Fibroblast of peridontal ligament (primary cell): ENCODE measurements at regions not wholly inside any gene's neighbourhood (a gene's known extent, or its start where the extent isn't known, plus 50 kb on each side); places are given as distances from the start of the nearest gene placed in this dataset.

Experiments
- DNase-seq: peaks from one replicate; pipeline ENCODE4 v3.0.0-alpha.2; 2010; ENCODE audit errors: extremely low read depth

GRCh38 chr1:96361271-96361856, 360.2 kb upstream of the PTBP2 start:
- DNase-seq = no peak

DNA sequence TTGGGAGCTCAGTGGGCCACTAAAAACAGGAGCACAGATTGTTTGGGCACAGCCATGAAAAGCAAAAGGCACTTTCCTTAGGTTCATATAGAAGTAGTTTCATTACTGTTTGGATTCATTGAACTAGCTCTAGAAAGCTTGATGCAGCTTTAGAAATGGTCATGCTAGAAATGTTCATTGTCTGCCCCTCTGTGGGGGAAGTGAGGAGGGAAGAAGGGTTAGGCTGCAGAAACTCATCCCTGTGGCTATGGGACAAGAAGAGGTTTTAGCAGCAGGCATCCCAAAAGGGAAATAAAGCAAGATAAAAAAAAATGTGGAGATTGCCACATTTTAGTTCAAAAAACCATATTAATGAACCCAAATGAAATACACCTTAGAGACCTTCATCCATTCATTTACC, 359.6 kb upstream of the PTBP2 start:
- DNase-seq = peak; percentile 63

GRCh38 chr1:96362623-96363022, 359.0 kb upstream of the PTBP2 start:
- peak; percentile 99 for DNase-seq

GRCh38 chr1:96363826-96364225, 357.8 kb upstream of the PTBP2 start:
- DNase-seq = no peak

DNA sequence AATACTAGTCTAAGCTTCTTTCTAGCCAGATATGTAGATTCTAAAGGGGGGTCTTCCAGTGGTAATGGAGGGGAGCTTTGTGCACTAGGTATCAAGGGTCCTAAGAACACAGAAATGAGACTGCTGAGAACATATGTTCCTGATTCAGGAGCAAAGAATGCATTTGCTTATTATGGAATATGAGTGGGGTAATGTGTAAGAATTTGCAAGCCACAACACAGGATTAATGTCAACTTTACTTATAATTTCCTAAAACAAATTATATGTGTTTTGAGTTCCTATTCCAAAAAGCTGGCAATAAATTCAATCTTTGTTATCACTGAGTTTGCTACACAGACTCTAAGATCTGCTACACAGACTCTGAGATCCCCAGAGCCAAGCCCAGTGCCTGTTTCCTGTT, 357.0 kb upstream of the PTBP2 start:
- peak; percentile 83 for DNase-seq

DNA sequence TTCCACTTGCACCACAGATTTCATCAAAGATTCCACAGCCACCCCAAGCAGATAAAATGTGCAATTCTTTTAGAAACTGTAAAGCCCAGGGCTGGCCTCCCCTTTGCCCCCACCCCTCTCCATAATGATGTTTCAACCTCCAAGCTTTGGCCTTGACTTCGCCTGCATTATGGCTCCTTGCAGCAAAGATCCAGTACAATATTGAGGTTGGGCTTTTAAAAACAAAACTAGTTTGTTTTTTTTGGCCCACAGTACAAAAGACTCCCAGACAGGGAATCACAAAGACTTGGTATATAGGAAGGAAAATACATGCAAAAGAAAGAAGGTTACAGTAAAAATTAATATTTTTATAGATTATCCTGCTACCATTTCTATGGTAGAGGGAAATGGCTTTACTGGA, 356.5 kb upstream of the PTBP2 start:
- DNase-seq = peak; percentile 55

DNA sequence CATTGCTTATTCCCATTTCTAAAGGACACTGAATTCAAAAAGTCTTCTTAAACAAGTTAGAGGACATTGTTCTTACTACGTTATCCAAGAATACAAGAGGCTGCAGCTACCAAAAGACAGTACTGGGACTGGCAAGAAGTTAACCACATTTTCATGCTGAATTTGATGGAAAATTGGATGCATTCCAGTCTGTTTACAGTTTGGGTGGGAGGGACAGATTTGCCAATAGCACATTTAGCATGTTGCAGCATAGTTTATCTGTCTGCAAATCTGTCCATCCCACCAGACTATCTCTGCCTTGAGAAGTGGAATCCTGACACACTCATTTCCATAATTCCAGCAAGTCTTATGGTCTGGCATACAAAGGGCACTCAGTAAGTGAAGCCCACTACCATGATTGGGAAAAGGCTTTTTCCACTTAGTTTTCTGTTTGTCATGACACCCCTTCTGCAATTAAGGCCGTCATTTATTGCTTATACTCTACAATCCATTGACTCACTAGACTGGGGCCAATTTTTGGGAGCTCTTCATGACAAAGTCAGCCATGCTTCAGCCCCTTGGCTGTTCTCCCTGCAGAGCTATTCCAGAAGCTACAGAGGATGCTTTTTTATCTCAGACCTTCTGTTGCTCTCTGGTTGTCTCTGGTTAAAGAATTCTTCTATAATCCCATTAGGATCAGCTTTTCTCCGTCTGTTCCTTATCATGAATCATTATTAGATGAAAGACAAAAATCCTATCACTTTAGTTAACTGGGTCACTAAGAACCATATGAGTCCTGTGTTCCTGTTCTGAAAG, 355.8 kb upstream of the PTBP2 start:
- DNase-seq = peak; percentile 69

DNA sequence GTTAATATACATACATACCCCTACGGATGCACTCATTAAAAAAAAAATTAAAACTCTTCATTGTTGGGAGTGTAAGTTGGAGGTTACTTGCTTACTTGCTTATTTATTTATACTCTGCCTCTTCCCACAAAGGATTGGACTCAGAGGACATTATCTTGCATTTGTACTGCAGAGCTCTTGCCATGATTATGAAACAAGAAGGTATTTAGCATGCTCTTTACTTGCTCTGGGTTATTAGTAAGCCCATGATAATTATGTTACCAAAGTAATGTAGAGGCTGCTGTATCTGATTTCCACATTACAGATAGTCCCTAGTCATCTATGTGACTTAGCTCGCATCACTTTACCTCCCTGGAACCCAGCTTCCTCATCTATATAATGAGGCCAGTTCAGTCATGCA, 355.1 kb upstream of the PTBP2 start:
- DNase-seq = peak; percentile 36

- no peak for DNase-seq
These were observed 353.8 kb upstream of the PTBP2 start for GRCh38 chr1:96367791-96368190.

GRCh38 chr1:96370757-96371156, 350.8 kb upstream of the PTBP2 start:
- peak; percentile 97 for DNase-seq

- DNase-seq = no peak
These were observed 348.7 kb upstream of the PTBP2 start for GRCh38 chr1:96372881-96373280.

DNA sequence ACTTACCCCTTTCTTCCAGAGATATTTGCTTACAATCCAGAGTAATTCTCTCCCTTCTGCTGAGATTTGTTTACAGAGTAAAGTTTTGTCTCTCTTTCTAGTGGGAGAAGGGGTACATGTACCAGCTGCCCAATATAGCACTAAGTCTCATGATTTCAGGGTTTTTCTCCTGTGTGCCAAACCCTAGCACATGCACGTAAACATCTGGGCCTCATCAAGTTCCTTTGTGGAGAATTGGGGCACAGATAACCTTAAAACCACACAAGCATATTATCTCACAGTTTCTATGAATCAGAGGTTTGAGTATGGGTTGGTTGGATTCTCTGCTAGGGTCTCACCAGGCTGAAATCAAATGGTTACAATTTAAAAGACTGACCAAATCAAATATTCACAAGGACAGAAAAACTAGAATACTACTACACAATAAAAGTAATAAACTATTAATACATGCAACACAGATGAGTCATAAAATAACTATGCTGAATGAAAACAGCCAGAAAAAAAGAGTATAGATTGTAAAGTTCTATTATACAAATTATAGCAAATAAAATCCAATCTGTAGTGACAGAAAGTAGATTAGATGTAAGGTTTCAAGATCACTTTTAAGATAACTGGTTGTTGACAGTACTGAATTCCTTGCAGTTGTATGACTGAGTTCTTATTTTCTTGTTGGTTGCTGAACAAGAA, 347.4 kb upstream of the PTBP2 start:
- peak; percentile 65 for DNase-seq

GRCh38 chr1:96376846-96377245, 344.7 kb upstream of the PTBP2 start:
- no peak for DNase-seq

GRCh38 chr1:96384611-96385010, 337.0 kb upstream of the PTBP2 start:
- DNase-seq = no peak

- DNase-seq = no peak
These were observed 333.8 kb upstream of the PTBP2 start for GRCh38 chr1:96387785-96388184.

GRCh38 chr1:96388421-96389310, 332.9 kb upstream of the PTBP2 start:
- peak; percentile 76 for DNase-seq

- no peak for DNase-seq
These were observed 321.5 kb upstream of the PTBP2 start for GRCh38 chr1:96400089-96400488.

DNA sequence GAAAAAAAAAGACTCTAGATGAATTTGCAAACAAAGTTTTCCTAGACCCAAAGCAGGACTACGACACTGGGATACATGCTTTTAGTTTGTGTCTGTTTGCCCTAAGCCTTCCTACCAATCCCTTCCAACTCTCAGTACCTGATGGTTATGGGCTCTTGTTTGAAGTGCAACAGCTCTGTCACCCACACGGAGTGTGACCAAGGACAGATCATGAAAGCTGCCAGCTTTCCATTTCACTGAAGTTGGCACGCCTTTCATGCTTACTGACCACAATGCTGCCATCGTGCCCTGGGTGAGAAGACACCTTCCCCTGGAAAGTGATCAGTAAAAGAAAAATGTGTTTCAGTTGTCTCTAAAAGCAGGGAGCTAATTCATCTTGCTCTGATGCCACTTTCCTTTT, 312.5 kb upstream of the PTBP2 start:
- DNase-seq = no peak

GRCh38 chr1:96409689-96410088, 311.9 kb upstream of the PTBP2 start:
- no peak for DNase-seq

- DNase-seq = no peak
These were observed 310.6 kb upstream of the PTBP2 start for GRCh38 chr1:96411006-96411405.

DNA sequence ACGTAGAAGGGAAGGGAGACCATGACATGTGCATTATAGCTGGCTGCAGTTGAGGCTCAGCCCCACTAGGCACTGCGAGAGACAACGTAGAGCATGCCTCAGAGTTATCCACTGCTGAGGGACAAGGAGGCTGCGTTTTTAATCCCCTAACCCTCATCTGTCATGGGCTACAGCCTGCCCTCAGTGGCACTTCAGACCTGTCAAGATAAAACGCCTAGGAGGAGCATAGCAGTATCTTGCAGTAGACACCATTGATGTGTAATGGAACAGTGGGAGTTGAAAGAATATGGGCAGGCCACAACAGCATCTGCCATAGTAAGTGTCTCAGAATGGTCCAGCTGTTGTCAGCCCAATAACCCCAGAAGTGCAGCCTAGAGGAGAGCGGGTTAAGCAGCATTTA, 307.0 kb upstream of the PTBP2 start:
- DNase-seq = no peak

GRCh38 chr1:96416111-96416595, 305.4 kb upstream of the PTBP2 start:
- DNase-seq = peak; percentile 100
